ENCODE measurements at regions not wholly inside any gene's neighbourhood (a gene's known extent, or its start where the extent isn't known, plus 50 kb on each side); places are given as distances from the start of the nearest gene placed in this dataset.

GRCh38 chr1:157304271-157304670 lies 166.1 kb upstream of the ETV3 start:
- TF ChIP-seq CTCF (conservative IDR thresholded peaks at IDR 0.05; ENCODE audit: low read depth in 2 of 2) (no peak), POLR2AphosphoS5 (IDR thresholded peaks at IDR 0.05; ENCODE audit: low read depth) (no peak), STAT1 (IDR thresholded peaks at IDR 0.05; ENCODE audit: unreplicated experiment) (no peak), CREB1 (CRISPR knock-in tag; IDR thresholded peaks at IDR 0.05; ENCODE audit: low read depth) (no peak)
- TF ChIP-seq, protein P1, sequence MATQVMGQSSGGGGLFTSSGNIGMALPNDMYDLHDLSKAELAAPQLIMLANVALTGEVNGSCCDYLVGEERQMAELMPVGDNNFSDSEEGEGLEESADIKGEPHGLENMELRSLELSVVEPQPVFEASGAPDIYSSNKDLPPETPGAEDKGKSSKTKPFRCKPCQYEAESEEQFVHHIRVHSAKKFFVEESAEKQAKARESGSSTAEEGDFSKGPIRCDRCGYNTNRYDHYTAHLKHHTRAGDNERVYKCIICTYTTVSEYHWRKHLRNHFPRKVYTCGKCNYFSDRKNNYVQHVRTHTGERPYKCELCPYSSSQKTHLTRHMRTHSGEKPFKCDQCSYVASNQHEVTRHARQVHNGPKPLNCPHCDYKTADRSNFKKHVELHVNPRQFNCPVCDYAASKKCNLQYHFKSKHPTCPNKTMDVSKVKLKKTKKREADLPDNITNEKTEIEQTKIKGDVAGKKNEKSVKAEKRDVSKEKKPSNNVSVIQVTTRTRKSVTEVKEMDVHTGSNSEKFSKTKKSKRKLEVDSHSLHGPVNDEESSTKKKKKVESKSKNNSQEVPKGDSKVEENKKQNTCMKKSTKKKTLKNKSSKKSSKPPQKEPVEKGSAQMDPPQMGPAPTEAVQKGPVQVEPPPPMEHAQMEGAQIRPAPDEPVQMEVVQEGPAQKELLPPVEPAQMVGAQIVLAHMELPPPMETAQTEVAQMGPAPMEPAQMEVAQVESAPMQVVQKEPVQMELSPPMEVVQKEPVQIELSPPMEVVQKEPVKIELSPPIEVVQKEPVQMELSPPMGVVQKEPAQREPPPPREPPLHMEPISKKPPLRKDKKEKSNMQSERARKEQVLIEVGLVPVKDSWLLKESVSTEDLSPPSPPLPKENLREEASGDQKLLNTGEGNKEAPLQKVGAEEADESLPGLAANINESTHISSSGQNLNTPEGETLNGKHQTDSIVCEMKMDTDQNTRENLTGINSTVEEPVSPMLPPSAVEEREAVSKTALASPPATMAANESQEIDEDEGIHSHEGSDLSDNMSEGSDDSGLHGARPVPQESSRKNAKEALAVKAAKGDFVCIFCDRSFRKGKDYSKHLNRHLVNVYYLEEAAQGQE (IDR thresholded peaks at IDR 0.05; ENCODE audit: unreplicated experiment), result no peak
